Effector memory CD4-positive, alpha-beta T cell (primary cell): ENCODE measurements at regions not wholly inside any gene's neighbourhood (a gene's known extent, or its start where the extent isn't known, plus 50 kb on each side); places are given as distances from the start of the nearest gene placed in this dataset.

Experiments
- DNase-seq, 3 donors: peaks; one replicate each; pipeline ENCODE4 v3.0.0-alpha.2; 2020
- H3K27ac ChIP-seq: 2 replicates; pipeline ENCODE4 v1.7.0; 2013; ENCODE audit warnings: mild to moderate bottlenecking, low read length, moderate library complexity; ENCODE audit not compliant: insufficient read depth, poor library complexity, severe bottlenecking
- H3K27me3 ChIP-seq: replicated peaks from 2 replicates; pipeline ENCODE4 v1.7.0; 2013; ENCODE audit warnings: mild to moderate bottlenecking, low read length; ENCODE audit not compliant: insufficient read depth, control insufficient read depth, poor library complexity, severe bottlenecking
- H3K36me3 ChIP-seq: 2 replicates; pipeline ENCODE4 v1.7.0; 2013; ENCODE audit warnings: mild to moderate bottlenecking, low read length, moderate library complexity; ENCODE audit not compliant: control insufficient read depth, insufficient read depth
- H3K4me1 ChIP-seq: 2 replicates; pipeline ENCODE4 v1.7.0; 2013; ENCODE audit warnings: low read length, mild to moderate bottlenecking; ENCODE audit not compliant: control insufficient read depth, insufficient read depth, poor library complexity, severe bottlenecking
- H3K4me3 ChIP-seq: 2 replicates; pipeline ENCODE4 v1.7.0; 2013; ENCODE audit warnings: low read length, low read depth, mild to moderate bottlenecking; ENCODE audit not compliant: insufficient read depth, poor library complexity, severe bottlenecking
- H3K9me3 ChIP-seq: 2 replicates; pipeline ENCODE4 v1.7.0; 2013; ENCODE audit warnings: mild to moderate bottlenecking, low read length, moderate library complexity; ENCODE audit not compliant: control insufficient read depth

DNA sequence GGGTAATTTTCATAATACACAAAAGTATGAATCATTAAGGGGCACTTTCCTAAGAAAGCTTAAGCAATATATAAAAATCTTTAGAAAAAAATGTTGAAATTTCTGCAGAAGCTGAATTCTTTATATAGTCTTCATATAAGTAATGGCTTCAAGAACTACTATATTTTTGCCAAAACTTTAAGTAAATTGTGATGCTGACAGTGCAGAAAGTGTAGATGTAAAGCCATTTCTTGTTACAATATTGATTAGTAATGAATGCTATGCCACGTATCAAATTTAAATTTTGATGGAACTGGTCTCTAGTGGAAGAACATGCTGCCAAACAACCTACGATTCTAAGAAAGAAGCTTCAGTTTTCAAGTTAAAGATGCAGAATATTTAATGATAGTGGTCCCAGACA is 1210.0 kb downstream of the SLITRK1 start:
- H3K9me3 ChIP-seq: no peaks in the 10 kb centered on the region
- H3K4me1 ChIP-seq: no peaks in the 10 kb centered on the region
- H3K27ac ChIP-seq: no peak overlapping the region
- DNase-seq: no peak
- no peak overlapping the region for H3K4me3 ChIP-seq
- H3K27me3 ChIP-seq: no peaks in the 10 kb centered on the region
- H3K36me3 ChIP-seq: no peaks in the 10 kb centered on the region

DNA sequence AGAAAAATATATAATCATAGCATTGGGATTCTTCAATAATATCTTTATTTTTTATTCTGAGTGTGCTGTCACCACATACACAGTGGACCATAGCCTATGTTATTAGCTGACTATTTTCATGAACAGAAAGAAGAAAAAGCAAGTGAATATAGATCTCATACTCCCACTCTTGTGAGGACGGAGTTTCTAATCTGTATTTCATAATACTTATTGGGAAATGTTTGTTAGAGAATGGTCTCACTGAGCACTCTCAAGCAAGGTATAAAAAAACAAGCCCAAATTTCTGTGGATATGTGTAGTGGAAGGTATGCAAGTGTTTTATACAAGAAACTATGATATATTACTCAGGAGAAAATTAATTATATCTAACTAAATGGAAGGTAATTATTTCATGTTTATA is 1218.1 kb downstream of the SLITRK1 start:
- Histone ChIP-seq H3K27ac (no peak overlapping the region), H3K27me3 (no peaks in the 10 kb centered on the region), H3K9me3 (no peaks in the 10 kb centered on the region), H3K4me1 (no peaks in the 10 kb centered on the region), H3K36me3 (no peaks in the 10 kb centered on the region), H3K4me3 (no peak overlapping the region)
- DNase-seq: no peak

DNA sequence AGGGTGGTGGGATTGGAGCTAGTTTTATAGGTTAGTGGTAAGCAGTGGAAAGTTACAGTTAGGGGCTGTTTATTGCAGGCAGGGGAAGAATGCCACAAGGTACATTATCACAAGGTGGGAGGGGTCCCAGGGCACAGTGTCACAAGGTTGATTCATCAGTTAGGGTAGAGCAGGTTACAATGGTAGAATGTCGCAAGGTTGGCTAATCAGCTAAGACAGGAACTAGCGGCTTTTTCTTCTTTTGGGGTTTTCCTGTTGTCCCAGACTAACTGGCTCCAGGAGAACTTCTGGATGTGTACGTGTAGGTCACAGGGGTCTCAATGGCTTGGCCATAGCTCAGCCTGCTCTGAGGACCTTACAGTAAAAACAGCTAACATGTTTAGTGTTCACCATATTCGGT is 1221.1 kb downstream of the SLITRK1 start:
- DNase-seq: no peak
- no peaks in the 10 kb centered on the region for H3K4me1 ChIP-seq
- H3K9me3 ChIP-seq: no peaks in the 10 kb centered on the region
- H3K27ac ChIP-seq: no peak overlapping the region
- H3K4me3 ChIP-seq: no peak overlapping the region
- H3K27me3 ChIP-seq: no peaks in the 10 kb centered on the region
- no peaks in the 10 kb centered on the region for H3K36me3 ChIP-seq

- no peak for DNase-seq
- no peaks in the 10 kb centered on the region for H3K9me3 ChIP-seq
- no peaks in the 10 kb centered on the region for H3K4me1 ChIP-seq
- no peaks in the 10 kb centered on the region for H3K27me3 ChIP-seq
- no peaks in the 10 kb centered on the region for H3K36me3 ChIP-seq
- no peak overlapping the region for H3K4me3 ChIP-seq
- no peak overlapping the region for H3K27ac ChIP-seq
Measured at GRCh38 chr13:82658811-82659210, 1223.5 kb downstream of the SLITRK1 start.

DNA sequence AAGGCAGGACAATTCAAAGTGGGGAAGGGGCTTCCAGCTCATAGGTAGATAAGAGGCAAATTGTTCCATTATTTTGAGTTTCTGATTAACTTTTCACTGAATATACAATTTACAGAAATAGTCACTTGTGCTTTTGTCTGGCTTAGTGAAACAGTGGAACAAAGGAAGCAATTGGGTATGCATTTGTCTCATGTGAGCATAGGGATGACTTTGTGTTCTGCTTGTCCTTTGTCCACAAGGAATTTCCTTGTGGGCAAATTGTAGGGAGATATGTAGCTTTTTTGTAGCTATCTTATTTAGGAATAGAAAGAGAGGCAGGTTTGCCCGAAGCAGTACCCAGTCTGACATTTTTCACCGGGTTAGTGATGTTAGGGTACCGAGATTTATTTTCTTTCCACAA is 1224.8 kb downstream of the SLITRK1 start:
- Histone ChIP-seq H3K27ac (no peak overlapping the region), H3K4me1 (no peaks in the 10 kb centered on the region), H3K36me3 (no peaks in the 10 kb centered on the region), H3K27me3 (no peaks in the 10 kb centered on the region), H3K9me3 (no peaks in the 10 kb centered on the region), H3K4me3 (no peak overlapping the region)
- DNase-seq: no peak

GRCh38 chr13:82654861-82655855 is 1227.1 kb downstream of the SLITRK1 start:
- H3K9me3 ChIP-seq: no peaks in the 10 kb centered on the region
- H3K36me3 ChIP-seq: no peaks in the 10 kb centered on the region
- no peak for DNase-seq
- no peak overlapping the region for H3K4me3 ChIP-seq
- no peaks in the 10 kb centered on the region for H3K27me3 ChIP-seq
- no peaks in the 10 kb centered on the region for H3K4me1 ChIP-seq
- no peak overlapping the region for H3K27ac ChIP-seq

DNA sequence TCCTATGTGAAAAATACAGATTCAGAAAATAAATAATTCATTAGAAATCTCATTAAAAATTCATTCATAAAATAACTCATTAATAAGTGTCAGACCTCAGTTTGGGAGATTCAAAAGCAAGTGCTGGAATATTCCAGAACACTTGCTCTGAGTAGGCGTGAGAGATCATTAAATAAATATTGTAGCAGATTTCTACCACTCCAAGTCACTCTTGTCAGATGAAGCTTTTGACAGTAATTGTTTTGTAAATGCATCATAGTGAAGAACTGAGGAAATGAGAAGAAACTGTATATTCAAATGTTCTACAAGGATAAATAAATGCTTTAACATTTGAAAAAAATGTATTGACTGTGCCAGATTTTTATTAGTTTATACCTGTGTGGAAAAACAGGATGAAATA is 1228.1 kb downstream of the SLITRK1 start:
- Histone ChIP-seq H3K4me3 (no peak overlapping the region), H3K27me3 (no peaks in the 10 kb centered on the region), H3K36me3 (no peaks in the 10 kb centered on the region), H3K27ac (no peak overlapping the region), H3K4me1 (no peaks in the 10 kb centered on the region), H3K9me3 (no peaks in the 10 kb centered on the region)
- no peak for DNase-seq

- no peak overlapping the region for H3K4me3 ChIP-seq
- no peaks in the 10 kb centered on the region for H3K27me3 ChIP-seq
- no peaks in the 10 kb centered on the region for H3K4me1 ChIP-seq
- H3K27ac ChIP-seq: no peak overlapping the region
- DNase-seq: no peak
- no peaks in the 10 kb centered on the region for H3K9me3 ChIP-seq
- no peaks in the 10 kb centered on the region for H3K36me3 ChIP-seq
Measured at GRCh38 chr13:82647540-82647939, 1234.7 kb downstream of the SLITRK1 start.

GRCh38 chr13:82636119-82636518 is 1246.2 kb downstream of the SLITRK1 start:
- Histone ChIP-seq H3K9me3 (no peaks in the 10 kb centered on the region), H3K4me3 (no peak overlapping the region), H3K27ac (no peak overlapping the region), H3K4me1 (no peaks in the 10 kb centered on the region), H3K36me3 (no peaks in the 10 kb centered on the region), H3K27me3 (no peaks in the 10 kb centered on the region)
- no peak for DNase-seq

GRCh38 chr13:82634946-82635345 is 1247.3 kb downstream of the SLITRK1 start:
- Histone ChIP-seq H3K36me3 (no peaks in the 10 kb centered on the region), H3K27ac (no peak overlapping the region), H3K9me3 (no peaks in the 10 kb centered on the region), H3K4me1 (no peaks in the 10 kb centered on the region), H3K4me3 (no peak overlapping the region), H3K27me3 (no peaks in the 10 kb centered on the region)
- DNase-seq: no peak
